HL-60 (cell line): ENCODE measurements at regions not wholly inside any gene's neighbourhood (a gene's known extent, or its start where the extent isn't known, plus 50 kb on each side); places are given as distances from the start of the nearest gene placed in this dataset.

ENCODE experiments used
- GABPA ChIP-seq: IDR thresholded peaks from 2 replicates; pipeline ENCODE4 v1.6.1; 2012; ENCODE audit warnings: low read depth
- POLR2AphosphoS5 ChIP-seq: IDR thresholded peaks from 2 replicates; pipeline ENCODE4 v1.6.1; 2012; ENCODE audit warnings: low read depth
- REST ChIP-seq: IDR thresholded peaks from 2 replicates; pipeline ENCODE4 v1.6.1; 2012; ENCODE audit warnings: low read depth; ENCODE audit not compliant: insufficient replicate concordance
- SPI1 ChIP-seq: IDR thresholded peaks from 2 replicates; pipeline ENCODE4 v1.6.1; 2012; ENCODE audit warnings: low read depth, mild to moderate bottlenecking, borderline replicate concordance
- TF ChIP-seq, protein P1 (sequence below): IDR thresholded peaks from one replicate; pipeline ENCODE4 v1.5.1; 2011; ENCODE audit warnings: low read length, control low read depth, inconsistent platforms; ENCODE audit not compliant: insufficient read depth

DNA sequence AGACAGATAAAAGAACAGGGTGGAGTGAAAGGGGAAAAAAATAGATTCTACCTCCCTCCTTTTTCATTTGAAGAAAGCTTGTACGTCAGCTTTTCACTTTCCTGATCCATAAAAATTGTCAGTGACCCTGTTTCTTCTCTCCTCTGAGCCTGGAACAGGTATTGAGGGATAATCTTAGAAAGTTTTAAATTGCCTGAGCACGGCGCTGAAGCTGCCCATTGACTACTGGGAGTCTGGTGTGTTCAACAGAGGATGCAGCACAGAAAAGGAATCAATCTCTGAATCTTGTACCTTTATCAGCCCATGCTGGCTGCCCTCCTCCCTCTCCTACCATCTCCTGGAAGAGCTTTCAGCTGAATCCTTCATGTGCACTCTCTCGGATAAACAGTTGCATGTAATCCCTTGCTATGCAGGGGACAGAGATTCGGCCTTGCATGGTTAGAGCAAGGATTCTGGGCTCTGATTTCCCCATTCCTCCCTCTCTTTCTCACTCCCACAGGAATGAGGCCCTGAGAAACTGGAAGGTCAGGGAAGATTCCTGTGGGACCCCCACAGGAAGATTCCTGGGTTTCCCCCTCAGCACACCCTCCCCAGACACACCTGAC, 162.4 kb upstream of the SYN3 start:
- TF ChIP-seq, protein P1, sequence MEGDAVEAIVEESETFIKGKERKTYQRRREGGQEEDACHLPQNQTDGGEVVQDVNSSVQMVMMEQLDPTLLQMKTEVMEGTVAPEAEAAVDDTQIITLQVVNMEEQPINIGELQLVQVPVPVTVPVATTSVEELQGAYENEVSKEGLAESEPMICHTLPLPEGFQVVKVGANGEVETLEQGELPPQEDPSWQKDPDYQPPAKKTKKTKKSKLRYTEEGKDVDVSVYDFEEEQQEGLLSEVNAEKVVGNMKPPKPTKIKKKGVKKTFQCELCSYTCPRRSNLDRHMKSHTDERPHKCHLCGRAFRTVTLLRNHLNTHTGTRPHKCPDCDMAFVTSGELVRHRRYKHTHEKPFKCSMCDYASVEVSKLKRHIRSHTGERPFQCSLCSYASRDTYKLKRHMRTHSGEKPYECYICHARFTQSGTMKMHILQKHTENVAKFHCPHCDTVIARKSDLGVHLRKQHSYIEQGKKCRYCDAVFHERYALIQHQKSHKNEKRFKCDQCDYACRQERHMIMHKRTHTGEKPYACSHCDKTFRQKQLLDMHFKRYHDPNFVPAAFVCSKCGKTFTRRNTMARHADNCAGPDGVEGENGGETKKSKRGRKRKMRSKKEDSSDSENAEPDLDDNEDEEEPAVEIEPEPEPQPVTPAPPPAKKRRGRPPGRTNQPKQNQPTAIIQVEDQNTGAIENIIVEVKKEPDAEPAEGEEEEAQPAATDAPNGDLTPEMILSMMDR: no peak
- no peak for TF ChIP-seq REST
- TF ChIP-seq POLR2AphosphoS5: no peak
- TF ChIP-seq SPI1: no peak
- TF ChIP-seq GABPA: no peak
